HG03342 (cell line): ENCODE measurements at regions not wholly inside any gene's neighbourhood (a gene's known extent, or its start where the extent isn't known, plus 50 kb on each side); places are given as distances from the start of the nearest gene placed in this dataset.

Experiments
- ATAC-seq: cut with Tn5 transposase; IDR thresholded peaks from one replicate; pipeline ENCODE4 v1.9.1; 2021; ENCODE audit warnings: mild to moderate bottlenecking, moderate library complexity; ENCODE audit not compliant: unreplicated experiment

GRCh38 chr2:5751873-5752482 lies 59.8 kb downstream of the SOX11 start:
- no peak for ATAC-seq

- no peak for ATAC-seq
Measured at GRCh38 chr2:5756272-5756671, 64.1 kb downstream of the SOX11 start.

- ATAC-seq: no peak
Measured at GRCh38 chr2:5758346-5758745, 66.2 kb downstream of the SOX11 start.

GRCh38 chr2:5759949-5760348 lies 67.8 kb downstream of the SOX11 start:
- ATAC-seq: no peak

- ATAC-seq: no peak
Measured at GRCh38 chr2:5763531-5763930, 71.3 kb downstream of the SOX11 start.

- no peak for ATAC-seq
Measured at GRCh38 chr2:5764041-5764440, 71.9 kb downstream of the SOX11 start.

GRCh38 chr2:5766056-5766455 lies 73.9 kb downstream of the SOX11 start:
- no peak for ATAC-seq

- no peak for ATAC-seq
Measured at GRCh38 chr2:5766561-5766960, 74.4 kb downstream of the SOX11 start.

- ATAC-seq: no peak
Measured at GRCh38 chr2:5777131-5777535, 84.9 kb downstream of the SOX11 start.

- ATAC-seq: no peak
Measured at GRCh38 chr2:5781679-5782078, 89.5 kb downstream of the SOX11 start.

- ATAC-seq: no peak
Measured at GRCh38 chr2:5782103-5782502, 89.9 kb downstream of the SOX11 start.

- ATAC-seq: no peak
Measured at GRCh38 chr2:5788447-5788846, 96.3 kb downstream of the SOX11 start.

- no peak for ATAC-seq
Measured at GRCh38 chr2:5791371-5791770, 99.2 kb downstream of the SOX11 start.

GRCh38 chr2:5794012-5794411 lies 101.8 kb downstream of the SOX11 start:
- no peak for ATAC-seq

- ATAC-seq: no peak
Measured at GRCh38 chr2:5798084-5798483, 105.9 kb downstream of the SOX11 start.

- no peak for ATAC-seq
Measured at GRCh38 chr2:5799348-5799747, 107.2 kb downstream of the SOX11 start.

GRCh38 chr2:5803547-5803946 lies 111.4 kb downstream of the SOX11 start:
- ATAC-seq: no peak

GRCh38 chr2:5818961-5819600 lies 126.9 kb downstream of the SOX11 start:
- ATAC-seq: no peak

- no peak for ATAC-seq
Measured at GRCh38 chr2:5824126-5824525, 131.9 kb downstream of the SOX11 start.

- ATAC-seq: no peak
Measured at GRCh38 chr2:5825686-5826085, 133.5 kb downstream of the SOX11 start.

- ATAC-seq: no peak
Measured at GRCh38 chr2:5826979-5827655, 134.9 kb downstream of the SOX11 start.

- ATAC-seq: no peak
Measured at GRCh38 chr2:5834501-5834900, 142.3 kb downstream of the SOX11 start.
